ENCODE measurements at regions not wholly inside any gene's neighbourhood (a gene's known extent, or its start where the extent isn't known, plus 50 kb on each side); places are given as distances from the start of the nearest gene placed in this dataset.

- Histone ChIP-seq H2BK5ac (ENCODE audit: insufficient read length, low read length) (no peak overlapping the region), H2BK12ac (ENCODE audit: insufficient read length, low read depth, low read length) (no peak overlapping the region), H3K79me2 (ENCODE audit: insufficient read depth, low read length) (no peaks in the 10 kb centered on the region), H2AK5ac (ENCODE audit: insufficient read length, low read length) (no peak overlapping the region), H2AFZ (ENCODE audit: low read length) (no peak overlapping the region), H4K91ac (ENCODE audit: insufficient read length, low read depth, low read length) (no peak overlapping the region), H3K14ac (ENCODE audit: insufficient read depth, low read length) (no peak overlapping the region), H3K9ac (ENCODE audit: extremely low read depth, insufficient read length, low read length) (no peak overlapping the region), H3K27ac (ENCODE audit: insufficient read length, low read depth, low read length) (no peak overlapping the region), H4K5ac (ENCODE audit: insufficient read length, low read depth, low read length) (no peak overlapping the region), H4K8ac (replicated peaks; ENCODE audit: insufficient read length, low read depth, low read length) (no peak overlapping the region), H3K4me1 (ENCODE audit: insufficient read depth, low read length) (no peaks in the 10 kb centered on the region), H3K9me3 (ENCODE audit: control insufficient read depth, low read depth, low read length) (no peaks in the 10 kb centered on the region), H2BK120ac (ENCODE audit: low read depth, low read length, poor library complexity, severe bottlenecking) (no peak overlapping the region), H2BK20ac (ENCODE audit: low read depth, low read length, poor library complexity, severe bottlenecking) (no peak overlapping the region), H2BK15ac (ENCODE audit: low read depth, low read length) (no peak overlapping the region), H3K4ac (ENCODE audit: low read depth, low read length) (no peak overlapping the region), H3K4me2 (ENCODE audit: insufficient read depth, insufficient read length, low read length) (no peak overlapping the region), H3K18ac (ENCODE audit: insufficient read length, low read depth, low read length) (no peak overlapping the region), H3T11ph (ENCODE audit: low read length) (no peak overlapping the region), H4K20me1 (ENCODE audit: control insufficient read depth, insufficient read depth, insufficient read length) (no peaks in the 10 kb centered on the region), H3K27me3 (ENCODE audit: insufficient read depth, low read length) (no peaks in the 10 kb centered on the region), H3K79me1 (ENCODE audit: insufficient read depth, low read depth, low read length, poor library complexity, severe bottlenecking) (no peaks in the 10 kb centered on the region), H3K23ac (ENCODE audit: insufficient read length, low read depth, low read length) (no peak overlapping the region), H3K56ac (ENCODE audit: insufficient read length, low read depth, low read length) (no peak overlapping the region), H3K23me2 (ENCODE audit: insufficient read length, low read depth, low read length, poor library complexity, severe bottlenecking) (no peaks in the 10 kb centered on the region)
- no peaks in the 10 kb centered on the region for H3K4me1 Mint-ChIP-seq
- no peak for DNase-seq
- WGBS (ENCODE audit: extremely low coverage, insufficient read length, low lambda C conversion rate), result no CpG with 5 or more reads among the region's 2 CpGs
- H3K27me3 Mint-ChIP-seq (ENCODE audit: low read depth), result no peaks in the 10 kb centered on the region
- no peaks in the 10 kb centered on the region for H3K36me3 Mint-ChIP-seq (ENCODE audit: insufficient read depth in 1 of 3, low read depth in 3 of 3)
- no peak overlapping the region for H3K4me3 Mint-ChIP-seq
- no peaks in the 10 kb centered on the region for H3K9me3 Mint-ChIP-seq
- no peak overlapping the region for H3K27ac Mint-ChIP-seq
- TF ChIP-seq CTCF (conservative IDR thresholded peaks at IDR 0.05), result no peak
These were observed 55.2 kb upstream of the GAS1 start for GRCh38 chr9:87002517-87002916.
